ENCODE measurements at regions not wholly inside any gene's neighbourhood (a gene's known extent, or its start where the extent isn't known, plus 50 kb on each side); places are given as distances from the start of the nearest gene placed in this dataset.

- Histone ChIP-seq H3K4me3 (ENCODE audit: low read length) (no peak overlapping the region), H3K9ac (ENCODE audit: extremely low read depth, low read length, poor library complexity, severe bottlenecking) (no peak overlapping the region), H3K4me1 (ENCODE audit: control insufficient read depth, insufficient read depth, low read length) (peaks cover 2% of the 10 kb centered on the region), H3K36me3 (ENCODE audit: control insufficient read depth, insufficient read depth, low read length) (no peaks in the 10 kb centered on the region), H3K27ac (ENCODE audit: low read depth, low read length) (no peak overlapping the region), H3K9me3 (ENCODE audit: control insufficient read depth, low read length) (peaks cover 15% of the 10 kb centered on the region), H3K27me3 (ENCODE audit: control insufficient read depth, insufficient read depth, low read length, poor library complexity, severe bottlenecking) (no peaks in the 10 kb centered on the region)
- Mint-ChIP-seq H3K27me3 (ENCODE audit: insufficient read depth) (no peaks in the 10 kb centered on the region), H3K9me3 (peaks cover 16% of the 10 kb centered on the region), H3K4me1 (peaks cover 24% of the 10 kb centered on the region), H3K4me3 (no peak overlapping the region), H3K36me3 (ENCODE audit: low read depth) (no peaks in the 10 kb centered on the region), H3K27ac (no peak overlapping the region)
- TF ChIP-seq, protein P1, sequence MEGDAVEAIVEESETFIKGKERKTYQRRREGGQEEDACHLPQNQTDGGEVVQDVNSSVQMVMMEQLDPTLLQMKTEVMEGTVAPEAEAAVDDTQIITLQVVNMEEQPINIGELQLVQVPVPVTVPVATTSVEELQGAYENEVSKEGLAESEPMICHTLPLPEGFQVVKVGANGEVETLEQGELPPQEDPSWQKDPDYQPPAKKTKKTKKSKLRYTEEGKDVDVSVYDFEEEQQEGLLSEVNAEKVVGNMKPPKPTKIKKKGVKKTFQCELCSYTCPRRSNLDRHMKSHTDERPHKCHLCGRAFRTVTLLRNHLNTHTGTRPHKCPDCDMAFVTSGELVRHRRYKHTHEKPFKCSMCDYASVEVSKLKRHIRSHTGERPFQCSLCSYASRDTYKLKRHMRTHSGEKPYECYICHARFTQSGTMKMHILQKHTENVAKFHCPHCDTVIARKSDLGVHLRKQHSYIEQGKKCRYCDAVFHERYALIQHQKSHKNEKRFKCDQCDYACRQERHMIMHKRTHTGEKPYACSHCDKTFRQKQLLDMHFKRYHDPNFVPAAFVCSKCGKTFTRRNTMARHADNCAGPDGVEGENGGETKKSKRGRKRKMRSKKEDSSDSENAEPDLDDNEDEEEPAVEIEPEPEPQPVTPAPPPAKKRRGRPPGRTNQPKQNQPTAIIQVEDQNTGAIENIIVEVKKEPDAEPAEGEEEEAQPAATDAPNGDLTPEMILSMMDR (conservative IDR thresholded peaks at IDR 0.05): peak; percentile 11
- DNase-seq: no peak
- 86 to 89% methylated on average over 1 to 2 of the region's 2 CpGs for WGBS, 2 experiments (ENCODE audit: insufficient coverage in 1 of 2, insufficient read length in 1 of 2)
Observed at GRCh38 chr12:106001105-106001836, 137.5 kb downstream of the NUAK1 start.

- H3K4me3 Mint-ChIP-seq: no peak overlapping the region
- Histone ChIP-seq H3K36me3 (ENCODE audit: control insufficient read depth, insufficient read depth, low read length) (no peaks in the 10 kb centered on the region), H3K4me3 (ENCODE audit: low read length) (no peak overlapping the region), H3K4me1 (ENCODE audit: control insufficient read depth, insufficient read depth, low read length) (peaks cover 2% of the 10 kb centered on the region), H3K27me3 (ENCODE audit: control insufficient read depth, insufficient read depth, low read length, poor library complexity, severe bottlenecking) (no peaks in the 10 kb centered on the region), H3K9me3 (ENCODE audit: control insufficient read depth, low read length) (peaks cover 15% of the 10 kb centered on the region), H3K27ac (ENCODE audit: low read depth, low read length) (no peak overlapping the region), H3K9ac (ENCODE audit: extremely low read depth, low read length, poor library complexity, severe bottlenecking) (no peak overlapping the region)
- H3K27me3 Mint-ChIP-seq (ENCODE audit: insufficient read depth): no peaks in the 10 kb centered on the region
- no peak overlapping the region for H3K27ac Mint-ChIP-seq
- TF ChIP-seq, protein P1 (conservative IDR thresholded peaks at IDR 0.05): no peak
- DNase-seq: no peak
- peaks cover 25% of the 10 kb centered on the region for H3K4me1 Mint-ChIP-seq
- no peaks in the 10 kb centered on the region for H3K36me3 Mint-ChIP-seq (ENCODE audit: low read depth)
- H3K9me3 Mint-ChIP-seq: peaks cover 16% of the 10 kb centered on the region
- 92 to 100% methylated on average over 1 to 3 of the region's 3 CpGs for WGBS, 2 experiments (ENCODE audit: insufficient coverage in 1 of 2, insufficient read length in 1 of 2)
Observed at GRCh38 chr12:106001837-106002218, 136.9 kb downstream of the NUAK1 start.

DNA sequence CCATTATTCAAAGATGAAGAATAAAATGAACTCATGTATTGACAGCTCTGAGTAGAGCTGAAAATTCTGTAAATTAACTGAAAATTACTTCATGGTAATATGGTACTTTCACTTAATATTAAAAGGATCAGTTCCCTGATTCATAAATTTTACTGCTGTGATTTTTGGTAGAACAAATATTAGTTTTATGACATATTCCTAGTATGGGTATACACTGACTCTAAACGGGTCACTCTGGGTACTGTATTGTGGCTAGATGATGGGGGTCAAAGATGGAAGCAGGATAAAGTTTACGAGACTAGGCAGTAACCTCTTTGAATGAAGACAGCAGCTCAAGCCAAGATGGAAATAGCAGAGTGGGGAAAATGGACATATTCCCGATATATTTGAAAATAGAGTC, 135.5 kb downstream of the NUAK1 start:
- TF ChIP-seq, protein P1 (conservative IDR thresholded peaks at IDR 0.05): no peak
- Histone ChIP-seq H3K27me3 (ENCODE audit: control insufficient read depth, insufficient read depth, low read length, poor library complexity, severe bottlenecking) (no peaks in the 10 kb centered on the region), H3K27ac (ENCODE audit: low read depth, low read length) (no peak overlapping the region), H3K9me3 (ENCODE audit: control insufficient read depth, low read length) (peaks cover 15% of the 10 kb centered on the region), H3K4me3 (ENCODE audit: low read length) (no peak overlapping the region), H3K9ac (ENCODE audit: extremely low read depth, low read length, poor library complexity, severe bottlenecking) (no peak overlapping the region), H3K4me1 (ENCODE audit: control insufficient read depth, insufficient read depth, low read length) (no peaks in the 10 kb centered on the region), H3K36me3 (ENCODE audit: control insufficient read depth, insufficient read depth, low read length) (no peaks in the 10 kb centered on the region)
- WGBS, 2 experiments (ENCODE audit: insufficient coverage in 1 of 2, insufficient read length in 1 of 2): 94 to 96% methylated on average over 3 of the region's 3 CpGs
- Mint-ChIP-seq H3K4me3 (no peak overlapping the region), H3K36me3 (ENCODE audit: low read depth) (no peaks in the 10 kb centered on the region), H3K9me3 (peaks cover 16% of the 10 kb centered on the region), H3K27ac (no peak overlapping the region), H3K27me3 (ENCODE audit: insufficient read depth) (no peaks in the 10 kb centered on the region), H3K4me1 (peaks cover 16% of the 10 kb centered on the region)
- no peak for DNase-seq

All from endodermal cell (in vitro differentiated cells).